CD1c-positive myeloid dendritic cell (primary cell): ENCODE measurements at regions not wholly inside any gene's neighbourhood (a gene's known extent, or its start where the extent isn't known, plus 50 kb on each side); places are given as distances from the start of the nearest gene placed in this dataset.

Source experiments
- DNase-seq: peaks from one replicate; pipeline ENCODE4 v3.0.0-alpha.2; 2016; ENCODE audit errors: extremely low spot score

DNA sequence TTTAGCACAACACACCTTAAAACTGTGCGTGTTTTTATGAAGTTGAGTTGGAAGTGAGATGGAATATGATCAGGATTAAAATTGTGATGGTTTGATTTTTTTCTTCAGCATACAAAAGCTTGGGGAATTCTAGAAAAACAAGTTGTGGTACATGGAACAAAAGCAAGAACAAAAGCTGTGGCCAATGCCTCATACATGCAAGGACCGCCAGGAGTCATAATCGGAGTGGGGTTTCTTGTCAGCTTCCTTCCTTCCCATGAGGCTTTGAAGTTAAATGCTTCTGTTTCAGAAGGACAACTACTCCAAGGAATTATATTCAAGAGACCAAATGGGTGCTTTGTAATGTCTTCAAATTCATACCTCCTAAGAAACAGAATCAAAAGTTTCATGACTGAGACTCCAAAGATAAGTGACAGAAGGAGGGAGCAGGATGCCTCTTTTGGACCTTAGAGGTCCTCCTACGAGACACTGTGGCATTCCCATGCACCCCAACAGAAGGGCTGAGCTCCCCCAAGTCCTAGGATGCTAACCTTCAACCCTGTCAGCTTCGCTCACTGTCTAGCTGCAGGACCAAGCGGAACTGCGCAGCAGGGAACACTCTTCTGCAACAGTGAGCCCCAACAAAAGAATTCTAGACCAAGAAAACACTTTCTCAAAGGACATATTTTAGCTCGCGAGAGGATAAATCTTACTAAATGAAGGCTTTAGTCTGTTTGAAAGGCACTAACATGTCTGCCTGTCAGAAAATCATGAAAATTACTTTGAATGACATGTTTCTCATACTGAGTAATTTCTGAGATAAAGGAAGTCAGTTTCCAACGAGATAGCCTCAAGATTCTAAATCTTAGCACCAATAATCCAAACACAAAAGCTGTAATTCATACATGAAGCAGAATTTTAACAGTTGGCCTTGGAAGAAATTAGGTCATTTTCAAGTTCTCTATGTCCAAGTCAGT is 108.5 kb upstream of the NHSL1 start:
- DNase-seq, result no peak

DNA sequence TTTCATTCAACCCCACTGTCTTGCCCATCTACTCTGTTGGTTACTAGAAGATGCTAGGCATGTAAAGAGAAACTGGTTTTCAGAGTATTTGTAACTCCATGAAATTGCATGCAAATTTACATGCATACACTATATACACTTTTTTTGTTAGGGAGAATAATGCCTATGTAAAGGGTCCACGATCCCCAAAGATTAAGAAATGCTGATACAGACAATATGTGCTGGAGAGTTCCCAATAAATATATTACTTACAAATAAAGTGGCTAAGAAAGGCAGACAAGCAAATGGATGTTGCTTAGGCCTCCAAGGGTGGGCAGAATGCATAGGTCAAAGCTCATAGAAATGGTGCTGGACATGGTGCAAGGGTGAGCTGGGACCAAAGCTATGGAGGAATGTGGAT is 109.6 kb upstream of the NHSL1 start:
- no peak for DNase-seq

DNA sequence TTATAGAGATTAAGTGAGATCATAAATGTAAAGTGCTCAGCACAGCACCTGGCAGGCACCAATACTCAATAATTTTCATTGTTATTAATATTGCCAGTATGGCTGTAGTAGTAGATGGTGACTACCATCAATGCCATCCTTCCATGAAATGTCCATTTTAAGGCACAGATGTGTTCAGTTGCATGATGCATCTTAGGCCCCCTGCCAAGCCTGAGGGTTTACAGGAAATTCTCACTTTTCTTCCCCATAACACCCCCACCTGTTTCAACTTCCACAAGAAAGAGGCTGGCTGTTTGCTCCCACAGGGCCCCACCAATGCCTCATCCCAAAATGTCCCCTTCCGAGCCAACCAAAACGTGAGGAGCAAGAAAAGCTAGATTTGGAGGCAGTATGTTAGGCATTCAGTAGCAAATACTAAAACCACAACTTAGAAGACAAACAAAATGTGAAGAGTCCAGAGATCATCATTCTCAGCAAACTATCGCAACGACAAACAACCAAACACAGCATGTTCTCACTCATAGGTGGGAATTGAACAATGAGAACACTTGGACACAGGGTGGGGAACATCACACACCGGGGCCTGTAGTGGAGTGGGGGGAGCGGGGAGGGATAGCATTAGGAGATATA is 110.6 kb upstream of the NHSL1 start:
- DNase-seq, result no peak

DNA sequence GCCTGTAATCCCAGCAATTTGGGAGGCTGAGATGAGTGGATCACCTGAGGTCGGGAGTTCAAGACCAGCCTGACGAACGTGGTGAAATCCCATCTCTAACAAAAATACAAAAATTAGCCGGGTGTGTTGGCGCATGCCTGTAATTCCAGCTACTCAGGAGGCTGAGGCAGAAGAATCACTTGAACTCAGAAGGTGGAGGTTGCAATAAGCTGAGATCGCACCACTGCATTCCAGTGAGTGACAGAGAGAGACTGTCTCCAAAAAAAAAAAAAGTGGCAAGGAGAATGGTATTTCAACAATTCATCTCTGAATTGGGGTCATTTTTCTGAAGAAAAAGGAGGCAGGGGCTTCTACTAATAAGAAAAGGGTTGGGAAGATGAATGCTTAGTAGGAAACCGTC is 111.5 kb upstream of the NHSL1 start:
- DNase-seq, result no peak

DNA sequence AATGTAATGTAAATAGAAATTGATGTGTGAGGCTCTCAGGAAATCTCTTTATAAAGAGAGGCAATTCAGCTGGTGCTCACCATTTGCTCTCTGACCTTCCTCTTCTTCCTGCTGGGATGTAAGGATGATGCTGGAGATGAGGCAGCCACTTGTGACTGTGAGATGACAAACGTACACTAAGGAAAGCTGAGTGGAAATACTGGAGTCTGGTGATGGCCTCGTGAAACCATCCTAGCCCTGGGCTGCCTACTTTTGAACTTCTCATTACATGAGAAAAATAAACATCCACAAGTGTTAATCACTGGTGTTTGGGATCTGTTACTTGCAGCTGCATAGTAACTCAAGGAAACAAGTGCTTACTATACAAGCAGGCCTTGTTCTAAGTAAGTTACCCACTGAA is 114.9 kb upstream of the NHSL1 start:
- no peak for DNase-seq

DNA sequence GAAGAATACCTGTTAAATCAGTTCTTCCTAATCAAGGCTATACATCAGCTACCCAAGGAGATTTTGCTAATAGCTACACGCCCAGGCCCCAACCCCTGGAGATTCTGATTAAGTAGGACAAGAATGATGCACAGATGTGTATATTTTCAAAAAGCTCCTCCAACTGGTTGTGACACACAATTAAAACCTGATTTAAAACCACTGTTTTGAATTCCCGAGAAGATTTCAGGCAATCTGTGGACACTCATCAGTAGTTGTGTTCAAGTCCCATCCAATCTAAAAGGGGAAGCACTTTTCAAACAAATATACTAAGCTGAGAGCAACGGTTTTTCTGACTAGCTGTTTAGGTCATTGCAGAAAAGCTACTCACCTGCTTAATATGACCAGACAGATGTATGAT is 118.9 kb upstream of the NHSL1 start:
- no peak for DNase-seq

DNA sequence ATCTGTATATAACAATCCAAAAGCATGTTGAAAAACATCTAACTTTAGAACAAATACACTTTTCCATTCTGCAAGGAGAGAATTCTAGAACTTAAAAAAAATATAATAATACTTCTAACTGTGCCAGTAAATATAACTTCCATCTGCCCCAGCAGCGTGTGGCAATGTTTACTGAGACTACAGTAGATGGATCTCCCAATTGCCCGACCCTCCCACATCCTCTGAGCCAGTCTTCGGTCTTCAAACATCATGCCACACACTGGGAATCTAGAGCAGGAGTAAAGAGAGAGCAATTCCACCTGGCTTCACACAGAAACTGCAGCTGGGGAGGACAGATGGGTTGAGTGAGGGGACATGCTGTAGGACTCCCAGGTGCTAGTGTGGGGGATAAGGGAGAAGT is 121.3 kb upstream of the NHSL1 start:
- DNase-seq, result no peak

DNA sequence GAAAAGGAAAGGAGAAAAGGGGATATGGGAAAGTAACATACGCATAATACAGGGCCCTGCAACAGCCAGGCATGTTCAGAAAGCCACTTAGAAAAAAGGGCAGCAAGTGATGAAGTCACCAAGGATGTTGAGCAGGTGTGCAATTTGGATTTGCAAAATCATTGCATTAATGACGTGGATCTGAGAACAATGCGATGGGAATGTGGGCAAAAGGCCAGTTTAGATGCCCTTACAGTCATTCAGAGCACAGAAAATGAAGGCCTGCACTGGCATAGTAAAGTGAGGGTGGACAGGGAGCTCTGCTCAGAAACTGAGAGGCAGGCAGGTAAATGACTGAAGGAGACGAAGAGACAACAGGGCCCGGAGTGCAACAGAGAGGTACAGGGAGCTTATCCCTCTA is 123.7 kb upstream of the NHSL1 start:
- no peak for DNase-seq

DNA sequence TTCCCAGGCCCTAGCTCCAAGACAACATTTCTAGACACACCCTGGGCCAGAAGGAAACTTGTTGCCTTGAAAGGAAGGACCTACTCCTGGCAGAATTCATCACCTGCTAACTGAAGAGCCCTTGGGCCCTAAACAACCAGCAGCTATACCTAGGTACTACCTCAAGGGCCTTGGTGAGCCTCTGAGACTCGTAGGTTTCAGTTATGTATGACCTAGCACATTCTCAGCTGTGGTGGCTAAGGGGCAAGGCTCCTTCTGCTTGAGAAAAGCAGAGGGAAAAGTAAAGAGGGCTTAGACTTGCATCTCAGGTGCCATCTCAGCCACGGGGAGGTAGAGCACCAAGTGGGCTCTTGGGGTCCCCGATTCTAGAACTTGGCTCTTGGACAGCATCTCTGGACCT is 132.3 kb upstream of the NHSL1 start:
- no peak for DNase-seq

DNA sequence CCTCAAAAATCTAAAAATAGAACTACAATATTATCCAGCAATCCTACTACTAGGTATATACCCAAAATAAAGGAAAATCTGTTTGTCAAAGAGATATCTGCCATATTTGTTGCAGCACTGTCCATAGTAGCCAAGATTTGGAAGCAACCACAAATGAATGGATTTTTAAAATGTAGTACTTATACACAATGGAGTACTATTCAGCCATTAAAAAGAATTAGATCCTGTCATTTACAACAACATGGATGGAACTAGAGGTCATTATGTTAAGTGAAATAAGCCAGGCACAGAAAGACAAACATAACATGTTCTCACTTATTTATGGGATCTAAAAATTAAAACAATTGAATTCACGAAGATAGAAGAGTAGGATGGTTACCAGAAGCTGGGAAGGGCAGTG is 135.7 kb upstream of the CCDC28A start:
- DNase-seq, result no peak

DNA sequence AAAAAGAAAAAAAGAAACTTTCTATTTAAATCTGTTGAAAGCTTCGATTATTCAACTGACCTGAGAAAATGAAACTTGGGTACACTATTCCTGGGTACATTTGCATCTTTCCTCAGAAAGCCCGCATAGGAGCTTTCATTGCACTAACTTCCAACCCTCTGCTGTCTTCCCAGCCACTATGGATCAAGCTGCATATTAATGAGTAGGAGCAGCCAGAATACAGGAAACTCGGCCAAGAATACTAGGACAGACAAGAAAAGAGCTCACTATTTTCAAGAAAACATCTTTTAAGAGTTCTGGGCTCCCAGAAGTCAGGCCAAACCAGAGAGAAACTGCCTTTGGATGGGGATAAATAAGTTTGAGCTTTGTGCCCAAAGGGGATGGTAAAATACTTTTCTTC is 135.0 kb upstream of the CCDC28A start:
- no peak for DNase-seq

DNA sequence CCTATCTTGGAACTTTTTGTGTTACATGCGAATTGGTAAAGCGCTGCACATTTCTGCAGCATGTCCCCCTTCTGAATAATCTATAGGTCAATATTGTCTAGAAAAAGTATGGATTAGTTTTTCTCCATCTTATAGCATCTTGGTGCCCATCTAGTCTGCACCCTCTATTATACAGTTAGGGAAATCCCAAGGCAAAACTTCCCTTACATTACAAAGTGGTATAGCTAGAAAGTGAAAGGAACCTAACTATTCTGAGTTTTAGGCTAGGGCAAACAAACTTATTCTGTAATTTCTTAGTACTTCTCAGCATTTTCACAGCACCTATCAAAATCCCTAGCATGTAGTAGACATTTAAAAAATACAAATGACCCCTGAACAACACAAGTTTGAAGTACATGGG is 133.5 kb upstream of the CCDC28A start:
- no peak for DNase-seq

DNA sequence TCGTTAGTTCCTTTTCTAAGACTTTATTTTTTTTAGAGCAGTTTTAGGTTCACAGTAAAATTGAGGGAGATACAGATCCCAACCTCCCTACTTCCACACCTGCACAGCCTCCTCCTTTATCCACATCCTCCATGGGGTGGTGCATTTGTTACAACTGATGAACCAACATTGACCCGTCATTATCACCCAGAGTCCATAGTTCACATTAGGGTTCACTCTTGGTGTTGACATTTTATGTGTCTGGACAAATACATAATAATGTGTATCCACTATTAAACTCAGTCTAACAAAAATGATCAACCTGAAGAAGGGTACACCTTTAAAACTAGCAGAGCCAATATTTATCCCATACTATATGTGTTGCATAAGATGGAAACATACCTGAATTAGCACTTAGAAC is 130.4 kb upstream of the CCDC28A start:
- DNase-seq, result no peak

DNA sequence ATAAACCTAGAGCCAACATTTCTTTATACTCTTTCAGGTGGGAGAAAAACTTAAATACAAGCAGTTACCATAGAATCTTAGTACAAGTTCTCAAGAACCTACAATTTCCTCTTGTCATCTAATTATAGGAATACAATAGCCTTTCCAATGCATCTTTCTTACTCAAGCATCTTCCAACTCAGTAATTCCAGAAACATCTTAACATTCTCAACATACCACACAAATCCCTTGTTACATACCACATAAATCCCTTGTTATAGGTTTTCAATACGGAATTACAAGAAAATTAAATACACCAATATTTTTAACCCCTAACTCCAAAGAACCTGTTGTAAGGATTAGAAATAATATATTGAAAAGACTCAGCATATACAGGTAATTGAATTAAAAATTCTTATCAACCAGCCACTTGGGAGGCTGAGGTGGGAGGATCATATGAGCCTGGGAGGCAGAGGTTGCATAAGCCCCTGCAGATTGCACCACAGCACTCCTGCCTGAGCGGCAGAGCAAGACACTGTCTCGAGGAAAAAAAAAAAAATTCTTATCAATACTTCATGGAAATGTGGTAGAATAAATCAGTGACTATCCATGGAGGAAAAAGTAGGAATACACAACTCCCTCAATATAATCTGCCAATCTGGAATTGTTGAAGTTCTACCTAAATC is 127.5 kb upstream of the CCDC28A start:
- no peak for DNase-seq

DNA sequence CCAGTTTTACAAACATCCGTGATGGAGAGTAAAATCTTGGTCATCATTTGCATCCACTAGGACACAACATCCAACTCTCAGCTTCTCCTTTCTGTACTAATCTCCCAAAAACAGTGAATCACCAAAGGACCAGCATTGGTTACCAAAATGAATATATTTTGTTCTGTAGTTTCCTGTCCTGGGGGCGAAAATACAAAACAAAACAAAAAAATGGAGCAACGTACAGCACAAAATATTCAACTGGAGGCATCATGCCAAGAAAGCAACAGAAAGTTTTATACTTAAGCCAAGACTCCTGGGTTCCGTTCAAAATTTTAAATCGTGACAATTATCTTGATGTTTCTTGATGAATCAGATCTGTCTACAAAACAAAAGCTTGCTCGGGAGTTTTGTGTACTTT is 126.6 kb upstream of the CCDC28A start:
- DNase-seq, result no peak

DNA sequence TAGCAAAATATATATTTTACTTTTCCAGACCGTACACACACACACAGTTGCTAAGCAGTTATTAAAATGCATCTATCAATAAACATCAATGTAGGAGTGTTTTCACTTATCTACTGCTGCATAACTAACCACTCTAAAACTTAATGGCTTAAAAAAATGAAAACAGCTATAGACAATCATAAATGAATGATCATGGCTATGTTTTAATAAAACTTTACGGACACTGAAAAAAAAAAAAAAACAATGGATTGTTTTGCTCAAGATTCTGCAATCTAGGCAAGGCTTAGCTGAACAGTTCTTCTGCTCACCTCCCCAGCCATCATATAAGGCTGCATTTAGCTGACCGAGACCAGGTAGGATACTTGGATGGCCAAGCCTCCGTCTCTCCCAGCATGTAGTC is 125.4 kb upstream of the CCDC28A start:
- DNase-seq, result no peak

DNA sequence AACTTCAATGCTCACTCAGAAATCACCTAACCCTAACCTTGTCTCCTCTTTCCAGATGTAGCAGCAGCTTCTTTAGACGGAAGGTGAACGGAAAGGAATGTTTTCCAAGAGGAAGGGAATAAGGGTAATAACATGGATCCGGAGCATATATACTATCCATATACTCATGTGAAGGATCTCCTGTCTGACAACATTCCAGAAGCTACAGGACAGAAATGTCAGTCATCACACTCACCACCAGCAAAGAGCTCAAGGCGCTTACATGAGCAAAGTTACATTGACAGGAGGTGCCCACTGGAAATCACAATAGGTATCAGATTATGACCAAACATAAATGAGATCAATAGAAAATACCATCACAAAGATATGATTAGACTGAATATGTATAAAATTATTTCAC is 122.1 kb upstream of the CCDC28A start:
- no peak for DNase-seq

DNA sequence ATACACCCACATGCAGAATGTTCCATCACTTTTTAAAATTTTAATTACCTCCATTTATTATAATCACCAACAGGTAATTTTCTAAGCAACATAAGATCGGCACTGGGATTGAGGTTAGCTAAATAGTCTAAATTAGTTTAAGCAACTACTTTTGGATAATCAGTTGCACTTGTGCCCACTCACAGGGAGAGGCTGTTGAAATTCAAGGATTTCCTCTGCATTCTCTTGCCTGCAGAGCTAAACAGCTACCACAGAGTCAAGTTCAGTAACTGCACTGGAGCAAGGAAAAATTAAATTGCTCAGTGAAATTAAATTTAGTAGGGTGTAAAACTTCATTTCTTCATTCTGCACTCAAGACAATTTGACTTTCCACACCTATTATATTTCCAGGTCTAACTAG is 120.7 kb upstream of the CCDC28A start:
- no peak for DNase-seq

DNA sequence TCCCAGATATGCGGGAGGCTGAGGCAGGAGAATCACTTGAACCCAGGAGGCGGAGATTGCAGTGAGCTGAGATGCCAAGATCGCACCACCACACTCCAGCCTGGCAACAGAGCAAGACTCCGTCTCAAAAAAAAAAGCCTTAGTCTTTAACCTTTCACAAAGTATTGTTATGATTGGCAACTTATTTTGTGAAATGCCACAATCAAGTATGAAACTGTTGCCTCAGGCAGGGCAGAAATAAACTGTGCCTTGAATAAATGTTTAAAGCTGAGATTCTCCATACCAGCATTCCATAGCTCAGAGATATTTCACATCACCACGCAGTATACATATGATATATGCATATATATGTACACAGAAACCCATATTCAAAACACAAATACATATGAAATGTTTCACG is 120.1 kb upstream of the CCDC28A start:
- no peak for DNase-seq

DNA sequence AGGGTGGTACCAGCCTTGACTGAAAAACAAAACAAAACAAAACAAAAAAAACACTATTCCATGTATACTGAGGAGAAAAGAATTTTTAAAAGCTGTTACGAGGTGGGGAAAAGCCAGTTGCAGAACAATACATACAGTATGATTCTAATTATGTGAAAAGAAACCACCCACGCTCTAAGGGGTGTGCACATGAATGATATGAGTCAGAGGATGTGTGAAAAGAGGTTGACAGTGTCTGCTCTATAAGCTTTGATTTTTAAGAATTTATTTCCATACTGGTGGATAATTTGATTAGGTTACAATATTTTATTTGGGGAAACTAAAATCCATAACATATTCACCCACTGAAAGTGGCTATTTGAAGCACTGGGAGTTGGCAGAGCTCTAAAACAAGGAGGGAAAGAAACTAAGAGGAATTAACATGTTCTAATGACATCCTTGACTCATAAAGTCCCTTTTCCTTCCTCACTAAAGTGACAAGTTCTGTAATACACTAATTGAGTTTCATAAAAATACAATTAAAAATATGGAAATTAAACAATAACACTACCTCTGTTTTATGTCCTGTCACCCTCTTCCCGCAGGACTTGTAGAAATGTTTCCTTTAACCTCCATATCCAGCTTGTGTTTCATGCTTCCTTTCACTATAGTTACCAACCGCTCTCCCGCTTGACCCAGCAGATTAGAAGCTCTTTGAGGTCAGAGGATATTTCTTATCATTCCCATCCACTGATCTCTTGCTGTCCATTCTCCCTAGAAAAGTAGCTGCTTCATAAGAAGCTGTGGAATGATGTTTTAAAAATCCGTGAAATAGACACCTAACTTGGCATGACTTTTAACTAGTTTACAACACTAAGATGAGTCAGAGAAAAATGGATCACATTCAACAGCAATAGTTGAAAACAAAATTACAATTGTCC is 118.6 kb upstream of the CCDC28A start:
- DNase-seq, result peak; percentile 77

DNA sequence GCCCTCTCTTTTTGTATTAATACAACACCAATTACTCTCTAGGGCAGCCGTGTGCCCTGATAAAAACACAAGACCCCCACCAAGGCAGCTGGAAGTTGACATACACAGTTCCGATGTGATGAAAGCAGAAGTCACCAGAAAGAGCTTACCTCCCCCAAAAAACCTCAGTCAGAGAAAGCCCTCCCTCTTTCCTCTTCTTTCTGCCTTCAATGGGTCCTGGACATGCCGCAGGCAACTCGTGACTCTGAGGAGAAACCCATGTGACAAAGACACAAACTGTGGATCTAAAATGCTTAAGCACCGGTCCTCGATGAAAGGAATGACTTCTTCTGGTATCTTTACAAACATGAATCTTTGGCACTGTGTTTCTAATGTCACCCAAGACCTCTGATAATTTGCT is 117.7 kb upstream of the CCDC28A start:
- no peak for DNase-seq
